Osteocyte (in vitro differentiated cells): ENCODE measurements at regions not wholly inside any gene's neighbourhood (a gene's known extent, or its start where the extent isn't known, plus 50 kb on each side); places are given as distances from the start of the nearest gene placed in this dataset.

Experiments
- DNase-seq: peaks from one replicate; pipeline ENCODE4 v3.0.0; 2021; ENCODE audit warnings: mixed read lengths; ENCODE audit not compliant: unreplicated experiment; ENCODE audit errors: extremely low spot score
- H3K27ac Mint-ChIP-seq: one replicate; pipeline ENCODE4 v1.8.0; 2021; ENCODE audit warnings: mild to moderate bottlenecking, mixed read lengths; ENCODE audit not compliant: unreplicated experiment
- H3K27me3 Mint-ChIP-seq: one replicate; pipeline ENCODE4 v1.8.0; 2021; ENCODE audit warnings: mixed read lengths; ENCODE audit not compliant: unreplicated experiment
- H3K36me3 Mint-ChIP-seq: one replicate; pipeline ENCODE4 v1.8.0; 2021; ENCODE audit warnings: mixed read lengths; ENCODE audit not compliant: unreplicated experiment
- H3K4me1 Mint-ChIP-seq: one replicate; pipeline ENCODE4 v1.8.0; 2021; ENCODE audit warnings: mixed read lengths; ENCODE audit not compliant: unreplicated experiment
- H3K4me3 Mint-ChIP-seq: one replicate; pipeline ENCODE4 v1.8.0; 2021; ENCODE audit warnings: mild to moderate bottlenecking, moderate library complexity, mixed read lengths; ENCODE audit not compliant: unreplicated experiment
- H3K9me3 Mint-ChIP-seq: one replicate; pipeline ENCODE4 v1.8.0; 2021; ENCODE audit warnings: mixed read lengths; ENCODE audit not compliant: unreplicated experiment
- TF ChIP-seq, protein P1 (sequence below): fragments of 200-600 bp; sonication (generic); IDR thresholded peaks from 2 replicates; pipeline ENCODE4 v1.5.0; 2021; ENCODE audit warnings: antibody characterized with exemption, mild to moderate bottlenecking, moderate library complexity

- peaks cover 23% of the 10 kb centered on the region for H3K9me3 Mint-ChIP-seq
- no peaks in the 10 kb centered on the region for H3K36me3 Mint-ChIP-seq
- DNase-seq: no peak
- H3K4me3 Mint-ChIP-seq: no peak overlapping the region
- no peak overlapping the region for H3K27ac Mint-ChIP-seq
- TF ChIP-seq, protein P1, sequence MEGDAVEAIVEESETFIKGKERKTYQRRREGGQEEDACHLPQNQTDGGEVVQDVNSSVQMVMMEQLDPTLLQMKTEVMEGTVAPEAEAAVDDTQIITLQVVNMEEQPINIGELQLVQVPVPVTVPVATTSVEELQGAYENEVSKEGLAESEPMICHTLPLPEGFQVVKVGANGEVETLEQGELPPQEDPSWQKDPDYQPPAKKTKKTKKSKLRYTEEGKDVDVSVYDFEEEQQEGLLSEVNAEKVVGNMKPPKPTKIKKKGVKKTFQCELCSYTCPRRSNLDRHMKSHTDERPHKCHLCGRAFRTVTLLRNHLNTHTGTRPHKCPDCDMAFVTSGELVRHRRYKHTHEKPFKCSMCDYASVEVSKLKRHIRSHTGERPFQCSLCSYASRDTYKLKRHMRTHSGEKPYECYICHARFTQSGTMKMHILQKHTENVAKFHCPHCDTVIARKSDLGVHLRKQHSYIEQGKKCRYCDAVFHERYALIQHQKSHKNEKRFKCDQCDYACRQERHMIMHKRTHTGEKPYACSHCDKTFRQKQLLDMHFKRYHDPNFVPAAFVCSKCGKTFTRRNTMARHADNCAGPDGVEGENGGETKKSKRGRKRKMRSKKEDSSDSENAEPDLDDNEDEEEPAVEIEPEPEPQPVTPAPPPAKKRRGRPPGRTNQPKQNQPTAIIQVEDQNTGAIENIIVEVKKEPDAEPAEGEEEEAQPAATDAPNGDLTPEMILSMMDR: no peak
- no peaks in the 10 kb centered on the region for H3K27me3 Mint-ChIP-seq
- H3K4me1 Mint-ChIP-seq: no peaks in the 10 kb centered on the region
Observed at GRCh38 chr18:38851526-38851925, 1285.9 kb upstream of the CELF4 start.

DNA sequence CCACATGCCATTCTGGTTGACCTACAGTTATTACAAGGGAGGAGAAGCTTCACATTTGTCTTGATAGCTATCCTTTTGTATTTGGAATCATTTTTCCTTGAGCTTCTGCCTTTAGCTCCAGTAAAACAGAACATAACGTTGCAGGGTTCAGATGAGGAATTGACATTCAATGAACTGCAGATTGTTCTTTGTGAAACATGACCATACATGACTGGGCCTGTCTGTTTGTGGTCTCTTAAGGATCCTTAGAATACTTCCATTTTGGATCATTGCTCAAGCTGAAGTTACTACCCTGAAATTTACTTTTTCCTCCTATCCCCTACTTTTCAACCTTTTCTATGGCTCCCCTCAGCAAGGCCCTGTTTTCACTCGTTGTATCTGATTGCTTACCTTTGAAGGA lies 1281.7 kb upstream of the CELF4 start:
- TF ChIP-seq, protein P1: no peak
- Mint-ChIP-seq H3K27ac (no peak overlapping the region), H3K27me3 (no peaks in the 10 kb centered on the region), H3K36me3 (no peaks in the 10 kb centered on the region), H3K4me1 (no peaks in the 10 kb centered on the region), H3K9me3 (peaks cover 1% of the 10 kb centered on the region), H3K4me3 (no peak overlapping the region)
- no peak for DNase-seq

- H3K9me3 Mint-ChIP-seq: peaks cover 5% of the 10 kb centered on the region
- no peak overlapping the region for H3K4me3 Mint-ChIP-seq
- H3K27ac Mint-ChIP-seq: no peak overlapping the region
- H3K4me1 Mint-ChIP-seq: no peaks in the 10 kb centered on the region
- H3K27me3 Mint-ChIP-seq: no peaks in the 10 kb centered on the region
- TF ChIP-seq, protein P1: no peak
- H3K36me3 Mint-ChIP-seq: no peaks in the 10 kb centered on the region
- no peak for DNase-seq
Observed at GRCh38 chr18:38843291-38843690, 1277.7 kb upstream of the CELF4 start.

- Mint-ChIP-seq H3K4me3 (no peak overlapping the region), H3K9me3 (peaks cover 14% of the 10 kb centered on the region), H3K27me3 (no peaks in the 10 kb centered on the region), H3K4me1 (no peaks in the 10 kb centered on the region), H3K36me3 (no peaks in the 10 kb centered on the region), H3K27ac (no peak overlapping the region)
- TF ChIP-seq, protein P1: no peak
- no peak for DNase-seq
Observed at GRCh38 chr18:38826247-38826646, 1260.6 kb upstream of the CELF4 start.

DNA sequence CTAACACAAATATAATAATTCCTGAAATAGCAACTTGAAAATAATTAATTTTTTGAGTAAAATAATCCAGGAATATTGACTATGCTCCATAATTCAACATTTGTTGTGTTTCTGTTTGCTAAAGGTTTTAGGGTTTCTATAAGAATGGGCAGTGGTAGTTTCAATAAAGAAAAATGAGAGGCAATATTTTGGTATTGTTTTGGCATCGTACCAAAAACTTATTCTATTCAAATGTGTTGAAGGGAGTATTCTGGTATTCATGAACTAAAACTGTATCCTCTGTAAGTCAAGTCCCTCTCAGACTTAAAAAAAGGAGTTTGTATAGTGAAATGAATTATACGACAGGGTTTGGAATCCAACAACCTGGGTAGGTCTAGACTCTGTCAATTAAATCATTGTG lies 1245.6 kb upstream of the CELF4 start:
- H3K27me3 Mint-ChIP-seq: no peaks in the 10 kb centered on the region
- H3K9me3 Mint-ChIP-seq: no peaks in the 10 kb centered on the region
- DNase-seq: no peak
- TF ChIP-seq, protein P1: no peak
- H3K4me3 Mint-ChIP-seq: no peak overlapping the region
- H3K4me1 Mint-ChIP-seq: no peaks in the 10 kb centered on the region
- H3K36me3 Mint-ChIP-seq: no peaks in the 10 kb centered on the region
- no peak overlapping the region for H3K27ac Mint-ChIP-seq
